Upper lobe of left lung (tissue), 6 donors: ENCODE measurements at regions not wholly inside any gene's neighbourhood (a gene's known extent, or its start where the extent isn't known, plus 50 kb on each side); places are given as distances from the start of the nearest gene placed in this dataset.

Experiments used
- ATAC-seq, 2 donors: fragments of 200-7000 bp; cut with Tn5 transposase; one replicate each; pipeline ENCODE4 v1.9.1; 2022; ENCODE audit warnings: mild to moderate bottlenecking in 2 of 2, moderate library complexity in 2 of 2; ENCODE audit not compliant: low FRiP score in 2 of 2
- DNase-seq, 2 donors: peaks; one replicate each; pipeline ENCODE4 v3.0.0-alpha.2; 2019 to 2020
- H3K27ac ChIP-seq, 4 donors: fragments of 200-600 bp; sonication (generic); one replicate each; pipeline ENCODE4 v1.5.1; 2016 to 2019
- H3K27me3 ChIP-seq, 4 donors: fragments of 200-600 bp; sonication (generic); one replicate each; pipeline ENCODE4 v1.5.1; 2017 to 2019
- H3K36me3 ChIP-seq, 4 donors: fragments of 200-600 bp; sonication (generic); one replicate each; pipeline ENCODE4 v1.5.1; 2016 to 2019
- H3K4me1 ChIP-seq, 4 donors: fragments of 200-600 bp; sonication (generic); one replicate each; pipeline ENCODE4 v1.5.1; 2018 to 2019
- H3K4me3 ChIP-seq, 4 donors: fragments of 200-600 bp; sonication (generic); one replicate each; pipeline ENCODE4 v1.5.1; 2017 to 2019; ENCODE audit warnings: mild to moderate bottlenecking in 2 of 4, moderate library complexity in 1 of 4
- H3K9me3 ChIP-seq, 4 donors: fragments of 200-600 bp; sonication (generic); one replicate each; pipeline ENCODE4 v1.5.1; 2018 to 2019
- CTCF ChIP-seq, 6 experiments: fragments of 450-650 bp in 4 of 6; fragments of 200-600 bp in 2 of 6; sonication (generic) in 2 of 6; IDR thresholded peaks; one replicate each; pipeline ENCODE4 v1.5.1; 2016 to 2019; ENCODE audit warnings: antibody characterized with exemption in 6 of 6
- EP300 ChIP-seq, 4 donors: sonication (generic); formaldehyde crosslinking; IDR thresholded peaks; one replicate each; pipeline ENCODE4 v1.5.1; 2017; ENCODE audit warnings: antibody characterized with exemption in 4 of 4, control low read depth in 2 of 4
- POLR2A ChIP-seq, 4 donors: fragments of 450-650 bp; IDR thresholded peaks; one replicate each; pipeline ENCODE4 v1.5.1; 2016 to 2017; ENCODE audit warnings: antibody characterized with exemption in 4 of 4, mild to moderate bottlenecking in 2 of 4
- POLR2AphosphoS5 ChIP-seq, 2 donors: sonication (generic); formaldehyde crosslinking; IDR thresholded peaks; one replicate each; pipeline ENCODE4 v1.5.1; 2017; ENCODE audit warnings: antibody characterized with exemption in 2 of 2
- WGBS, 2 donors: methylation state at CpG; one replicate each; pipeline ENCODE4 v1.1.5; 2017 to 2018; 5-methylcytosine and 5-hydroxymethylcytosine counted together
- donor health status: DM: no; HTN: no; CAD: no; lungs with moderate emphysema.
- donor health status: DM: no; HTN: yes; CAD: no; lungs with severe emphysema.

GRCh38 chr15:98442379-98442833 is 205.9 kb upstream of the IGF1R start:
- DNase-seq = peak in 1 of 2 donors; percentile 34
- no peaks in the 10 kb centered on the region for H3K36me3 ChIP-seq
- no peaks in the 10 kb centered on the region for H3K9me3 ChIP-seq
- TF ChIP-seq POLR2AphosphoS5 (IDR thresholded peaks at IDR 0.05) (no peak), EP300 (IDR thresholded peaks at IDR 0.05) (no peak), POLR2A (IDR thresholded peaks at IDR 0.05) (no peak), CTCF (IDR thresholded peaks at IDR 0.05) (peak; percentile 46 to 73 (median 68))
- H3K4me1 ChIP-seq = no peaks in the 10 kb centered on the region
- H3K4me3 ChIP-seq = no peak overlapping the region
- WGBS, 2 donors = 23 to 24% methylated on average over 4 of the region's 4 CpGs
- no peak overlapping the region for H3K27ac ChIP-seq
- no peaks in the 10 kb centered on the region for H3K27me3 ChIP-seq
- peak in 1 of 2 donors; percentile 70 for ATAC-seq

- Histone ChIP-seq H3K27ac (no peak overlapping the region), H3K4me1 (no peaks in the 10 kb centered on the region), H3K4me3 (no peak overlapping the region), H3K9me3 (no peaks in the 10 kb centered on the region), H3K36me3 (no peaks in the 10 kb centered on the region), H3K27me3 (no peaks in the 10 kb centered on the region)
- no peak for DNase-seq
- TF ChIP-seq POLR2AphosphoS5 (IDR thresholded peaks at IDR 0.05) (no peak), EP300 (IDR thresholded peaks at IDR 0.05) (no peak), POLR2A (IDR thresholded peaks at IDR 0.05) (no peak), CTCF (IDR thresholded peaks at IDR 0.05) (no peak)
- 62% methylated on average over 3 of the region's 3 CpGs for WGBS, 2 donors
- ATAC-seq = no peak
Measured at GRCh38 chr15:98442901-98443300, 205.4 kb upstream of the IGF1R start.

GRCh38 chr15:98443526-98443925 is 204.8 kb upstream of the IGF1R start:
- TF ChIP-seq POLR2AphosphoS5 (IDR thresholded peaks at IDR 0.05) (no peak), POLR2A (IDR thresholded peaks at IDR 0.05) (no peak), EP300 (IDR thresholded peaks at IDR 0.05) (no peak), CTCF (IDR thresholded peaks at IDR 0.05) (no peak)
- no peaks in the 10 kb centered on the region for H3K9me3 ChIP-seq
- H3K4me3 ChIP-seq = no peak overlapping the region
- DNase-seq (no peak), ATAC-seq (no peak)
- no peaks in the 10 kb centered on the region for H3K27me3 ChIP-seq
- no peak overlapping the region for H3K27ac ChIP-seq
- H3K36me3 ChIP-seq = no peaks in the 10 kb centered on the region
- 66 to 80% methylated on average over 7 of the region's 7 CpGs for WGBS, 2 donors
- H3K4me1 ChIP-seq = no peaks in the 10 kb centered on the region

- H3K36me3 ChIP-seq = no peaks in the 10 kb centered on the region
- 52 to 60% methylated on average over 9 of the region's 9 CpGs for WGBS, 2 donors
- ATAC-seq = no peak
- no peaks in the 10 kb centered on the region for H3K27me3 ChIP-seq
- H3K4me1 ChIP-seq = no peaks in the 10 kb centered on the region
- H3K9me3 ChIP-seq = no peaks in the 10 kb centered on the region
- no peak for DNase-seq
- H3K27ac ChIP-seq = no peak overlapping the region
- no peak overlapping the region for H3K4me3 ChIP-seq
- TF ChIP-seq CTCF (IDR thresholded peaks at IDR 0.05) = no peak
- no peak for TF ChIP-seq POLR2A (IDR thresholded peaks at IDR 0.05)
- no peak for TF ChIP-seq EP300 (IDR thresholded peaks at IDR 0.05)
- TF ChIP-seq POLR2AphosphoS5 (IDR thresholded peaks at IDR 0.05) = no peak
Measured at GRCh38 chr15:98444138-98444537, 204.2 kb upstream of the IGF1R start.

- no peaks in the 10 kb centered on the region for H3K27me3 ChIP-seq
- no peaks in the 10 kb centered on the region for H3K4me1 ChIP-seq
- no peak for ATAC-seq
- no peak for DNase-seq
- no peak overlapping the region for H3K27ac ChIP-seq
- H3K36me3 ChIP-seq = no peaks in the 10 kb centered on the region
- H3K4me3 ChIP-seq = no peak overlapping the region
- no peaks in the 10 kb centered on the region for H3K9me3 ChIP-seq
- TF ChIP-seq POLR2A (IDR thresholded peaks at IDR 0.05) (no peak), POLR2AphosphoS5 (IDR thresholded peaks at IDR 0.05) (no peak), EP300 (IDR thresholded peaks at IDR 0.05) (no peak), CTCF (IDR thresholded peaks at IDR 0.05) (no peak)
- WGBS, 2 donors = 87 to 89% methylated on average over 11 of the region's 11 CpGs
Measured at GRCh38 chr15:98445315-98445714, 203.0 kb upstream of the IGF1R start.
